HepG2 (cell line): ENCODE measurements at regions not wholly inside any gene's neighbourhood (a gene's known extent, or its start where the extent isn't known, plus 50 kb on each side); places are given as distances from the start of the nearest gene placed in this dataset.

Experiments
- ATAC-seq: fragments of 200-7000 bp; cut with Tn5 transposase; 3 replicates; pipeline ENCODE4 v1.9.1; 2020; ENCODE audit warnings: mild to moderate bottlenecking, moderate library complexity
- BruUV-seq: library from RNA; stranded (reverse); fragments of 400-500 nt; replicated peaks from 2 replicates; lab custom pipeline; 2021; lab: Mats Ljungman, UMichigan
- CTCF ChIA-PET: fragments of 300-600 bp; formaldehyde crosslinking; extraction: SDS; loops from one replicate; lab custom pipeline; 2021; ENCODE audit warnings: low total read pairs, inconsistent platforms, low intra/inter-chr PET ratio; lab: Yijun Ruan, JAX
- POLR2A ChIA-PET: fragments of 350-600 bp; sonication (Branson Sonifier 250); formaldehyde crosslinking; loops from one replicate; lab custom pipeline; 2020; ENCODE audit warnings: antibody characterized with exemption, inconsistent platforms; lab: Yijun Ruan, JAX
- DNase-seq: peaks from one replicate; pipeline ENCODE4 v3.0.0-alpha.2; 2015; ENCODE audit warnings: low spot score
- FAIRE-seq: peaks from 3 replicates; lab custom pipeline; 2011; peaks lifted over from hg19 to GRCh38; lab: Jason Lieb, UNC
- H2AFZ ChIP-seq: one replicate; pipeline ENCODE4 v1.6.1; 2011; ENCODE audit warnings: low read length, inconsistent platforms
- H3K27ac ChIP-seq: fragments of 300-600 bp; 3 replicates; pipeline ENCODE4 v1.8.0; 2011; ENCODE audit warnings: mixed run types, mild to moderate bottlenecking, mixed read lengths, low read length, inconsistent platforms; ENCODE audit not compliant: insufficient read depth; ENCODE audit errors: extremely low read length
- H3K27me3 ChIP-seq, 2 experiments: fragments of 200-600 bp in 1 of 2; 2 replicates in 1 of 2; 3 replicates in 1 of 2; pipeline versions ENCODE4 v1.6.0 to v1.8.0; 2011; ENCODE audit warnings: low read length in 2 of 2, mild to moderate bottlenecking in 2 of 2, moderate library complexity in 2 of 2, inconsistent platforms in 1 of 2; ENCODE audit not compliant: insufficient read depth in 2 of 2, control insufficient read depth in 1 of 2
- H3K36me3 ChIP-seq, 2 experiments: fragments of 200-600 bp in 1 of 2; replicated peaks in 1 of 2; 2 replicates in 1 of 2; 3 replicates in 1 of 2; pipeline versions ENCODE4 v1.5.1 to v1.8.0; 2011; ENCODE audit warnings: low read length in 2 of 2, inconsistent platforms in 1 of 2; ENCODE audit not compliant: insufficient read depth in 2 of 2, control insufficient read depth in 1 of 2
- H3K4me1 ChIP-seq: 2 replicates; pipeline ENCODE4 v1.5.1; 2012; ENCODE audit warnings: low read length, inconsistent platforms; ENCODE audit not compliant: insufficient read depth
- H3K4me2 ChIP-seq: 2 replicates; pipeline ENCODE4 v1.6.0; 2011; ENCODE audit warnings: low read depth, low read length, inconsistent platforms
- H3K4me3 ChIP-seq, 3 experiments: fragments of 200-600 bp in 1 of 3; sonication (generic), shearing (Covaris generic) in 1 of 3; replicated peaks in 1 of 3; 2 replicates each; pipeline ENCODE4 v1.5.1; 2011 to 2016; ENCODE audit warnings: low read length in 3 of 3, inconsistent platforms in 2 of 3, low read depth in 2 of 3, mild to moderate bottlenecking in 2 of 3, control low read depth in 1 of 3, mixed read lengths in 1 of 3; ENCODE audit not compliant: insufficient read depth in 1 of 3
- H3K79me2 ChIP-seq: one replicate; pipeline ENCODE4 v1.6.1; 2011; ENCODE audit warnings: low read length, inconsistent platforms; ENCODE audit not compliant: insufficient read depth
- H3K9ac ChIP-seq: 2 replicates; pipeline ENCODE4 v1.6.0; 2011; ENCODE audit warnings: mild to moderate bottlenecking, low read depth, low read length, inconsistent platforms; ENCODE audit not compliant: insufficient read depth
- H3K9me3 ChIP-seq: 2 replicates; pipeline ENCODE4 v1.5.1; 2012; ENCODE audit warnings: mild to moderate bottlenecking, low read length
- H4K20me1 ChIP-seq: 2 replicates; pipeline ENCODE4 v1.6.0; 2011; ENCODE audit warnings: inconsistent platforms, mild to moderate bottlenecking, low read length, moderate library complexity; ENCODE audit not compliant: insufficient read depth
- CBX1 ChIP-seq: IDR thresholded peaks from one replicate; pipeline ENCODE4 v1.6.1; 2016; ENCODE audit warnings: antibody characterized with exemption, low read depth
- CCAR2 ChIP-seq: fragments of 200-400 bp; formaldehyde crosslinking; optimal IDR thresholded peaks from 2 replicates; pipeline ENCODE3; 2018; ENCODE audit warnings: low read depth, mild to moderate bottlenecking, low read length, moderate library complexity
- ISL2 ChIP-seq: sonication (generic); formaldehyde crosslinking; IDR thresholded peaks from 2 replicates; pipeline ENCODE4 v1.5.0; 2020; ENCODE audit warnings: missing genetic modification reagents
- MATR3 ChIP-seq: sonication (generic); formaldehyde crosslinking; IDR thresholded peaks from 2 replicates; pipeline ENCODE4 v1.4.0; 2020; ENCODE audit warnings: missing genetic modification reagents
- MED1 ChIP-seq: sonication (generic); formaldehyde crosslinking; IDR thresholded peaks from 2 replicates; pipeline ENCODE4 v1.4.0; 2020; ENCODE audit warnings: missing genetic modification reagents
- MIER2 ChIP-seq: IDR thresholded peaks from 2 replicates; pipeline ENCODE4 v1.6.1; 2016; ENCODE audit warnings: missing biosample characterization, missing genetic modification reagents
- NFYB ChIP-seq: sonication (generic); formaldehyde crosslinking; IDR thresholded peaks from 2 replicates; pipeline ENCODE4 v1.4.0; 2020; ENCODE audit warnings: missing genetic modification reagents
- PATZ1 ChIP-seq: sonication (generic); formaldehyde crosslinking; IDR thresholded peaks from 2 replicates; pipeline ENCODE4 v1.4.0; 2020; ENCODE audit warnings: missing genetic modification reagents
- PAXIP1 ChIP-seq: sonication (generic); formaldehyde crosslinking; conservative IDR thresholded peaks from 2 replicates; pipeline ENCODE4 v1.4.0; 2020; ENCODE audit warnings: mild to moderate bottlenecking, missing genetic modification reagents, moderate library complexity
- SKI ChIP-seq: fragments of 450-650 bp; IDR thresholded peaks from one replicate; pipeline ENCODE4 v1.6.1; 2018; ENCODE audit warnings: mild to moderate bottlenecking; ENCODE audit not compliant: partially characterized antibody
- SNAPC5 ChIP-seq: sonication (generic); formaldehyde crosslinking; IDR thresholded peaks from 2 replicates; pipeline ENCODE4 v1.8.1; 2023; ENCODE audit warnings: mild to moderate bottlenecking, missing genetic modification reagents, borderline replicate concordance
- SRY ChIP-seq: sonication (generic); formaldehyde crosslinking; IDR thresholded peaks from 2 replicates; pipeline ENCODE4 v1.8.0; 2022; ENCODE audit warnings: mild to moderate bottlenecking, missing genetic modification reagents
- ZNF367 ChIP-seq: sonication (generic); formaldehyde crosslinking; IDR thresholded peaks from 2 replicates; pipeline ENCODE4 v1.4.0; 2020; ENCODE audit warnings: missing genetic modification reagents, borderline replicate concordance
- ZNF709 ChIP-seq: sonication (generic); formaldehyde crosslinking; IDR thresholded peaks from 2 replicates; pipeline ENCODE4 v1.5.0; 2020; ENCODE audit warnings: mild to moderate bottlenecking, missing genetic modification reagents
- ZNF883 ChIP-seq: sonication (generic); formaldehyde crosslinking; IDR thresholded peaks from 2 replicates; pipeline ENCODE4 v1.5.1; 2020; ENCODE audit warnings: mild to moderate bottlenecking, missing genetic modification reagents; ENCODE audit errors: not compliant biosample characterization
- WGBS: methylation state at CpG from one replicate; pipeline ENCODE4 v1.1.6; 2017; ENCODE audit warnings: low lambda C conversion rate; 5-methylcytosine and 5-hydroxymethylcytosine counted together
- in situ Hi-C: cut with HindIII; loops from 2 replicates; pipeline ENCODE4 v1.10.0; 2017; ENCODE audit warnings: low pct_unique_long_range_greater_than_20kb; ENCODE audit not compliant: extremely low pct_ligation_motif_present
- intact Hi-C: fragments of 100-400 bp; cut with micrococcal nuclease; formaldehyde crosslinking; loops from one replicate; pipeline ENCODE4 v1.10.0; 2022; ENCODE audit not compliant: unreplicated experiment

GRCh38 chr10:10092581-10092980 is 925.1 kb upstream of the CELF2 start:
- ChIA-PET CTCF (no interaction called here), POLR2A (no interaction called here)
- 7% methylated on average over 3 of the region's 6 CpGs for WGBS
- Histone ChIP-seq H3K27me3 (no peaks in the 10 kb centered on the region), H3K9ac (no peak overlapping the region), H3K9me3 (peaks cover 79% of the 10 kb centered on the region), H3K36me3 (no peaks in the 10 kb centered on the region), H3K27ac (no peak overlapping the region), H3K4me1 (no peaks in the 10 kb centered on the region), H3K4me3 (no peak overlapping the region), H3K4me2 (no peak overlapping the region), H4K20me1 (no peaks in the 10 kb centered on the region), H2AFZ (no peak overlapping the region)
- ATAC-seq (no peak), DNase-seq (no peak), FAIRE-seq (no peak)
- in situ Hi-C loops: no loop called here
- no TSS peak for BruUV-seq
- TF ChIP-seq ISL2 (CRISPR knock-in tag) (no peak), SRY (CRISPR knock-in tag) (no peak), ZNF883 (CRISPR knock-in tag) (no peak), PATZ1 (CRISPR knock-in tag) (no peak), MATR3 (CRISPR knock-in tag) (no peak), CBX1 (no peak), ZNF709 (CRISPR knock-in tag) (no peak), MED1 (no peak)
- TF ChIP-seq, all 625 proteins: peak for 0
- no peaks in the 10 kb centered on the region for H3K79me2 ChIP-seq
- intact Hi-C loops: no loop called here

- intact Hi-C loops: no loop called here
- Histone ChIP-seq H3K9me3 (peaks cover 78% of the 10 kb centered on the region), H3K9ac (no peak overlapping the region), H2AFZ (no peak overlapping the region), H3K27ac (no peak overlapping the region), H3K4me3 (no peak overlapping the region), H3K4me1 (no peaks in the 10 kb centered on the region), H4K20me1 (no peaks in the 10 kb centered on the region), H3K27me3 (no peaks in the 10 kb centered on the region), H3K79me2 (no peaks in the 10 kb centered on the region), H3K4me2 (no peak overlapping the region), H3K36me3 (no peaks in the 10 kb centered on the region)
- FAIRE-seq (no peak), DNase-seq (no peak), ATAC-seq (no peak)
- in situ Hi-C loops: no loop called here
- 5% methylated on average over 3 of the region's 3 CpGs for WGBS
- no TSS peak for BruUV-seq
- POLR2A ChIA-PET: no interaction called here
- CTCF ChIA-PET: no interaction called here
- TF ChIP-seq CCAR2 (no peak), MIER2 (CRISPR knock-in tag) (no peak), SNAPC5 (no peak), SKI (no peak), NFYB (CRISPR knock-in tag) (no peak), ZNF367 (CRISPR knock-in tag) (no peak), PAXIP1 (CRISPR knock-in tag) (no peak)
Observed at GRCh38 chr10:10093021-10093420, 924.7 kb upstream of the CELF2 start.
